Chondrocyte (in vitro differentiated cells): ENCODE measurements at regions not wholly inside any gene's neighbourhood (a gene's known extent, or its start where the extent isn't known, plus 50 kb on each side); places are given as distances from the start of the nearest gene placed in this dataset.

Experiments
- DNase-seq: peaks from one replicate; pipeline ENCODE4 v3.0.0; 2021; ENCODE audit warnings: mixed read lengths, low spot score
- H3K27ac Mint-ChIP-seq: one replicate; pipeline ENCODE4 v1.8.0; 2021; ENCODE audit warnings: mild to moderate bottlenecking, moderate library complexity, mixed read lengths; ENCODE audit not compliant: unreplicated experiment
- H3K27me3 Mint-ChIP-seq: 2 replicates; pipeline ENCODE4 v1.8.0; 2021; ENCODE audit warnings: low read depth, mixed read lengths
- H3K36me3 Mint-ChIP-seq: 2 replicates; pipeline ENCODE4 v1.8.0; 2021; ENCODE audit warnings: low read depth, mixed read lengths
- H3K4me1 Mint-ChIP-seq: 2 replicates; pipeline ENCODE4 v1.8.0; 2021; ENCODE audit warnings: low read depth, mild to moderate bottlenecking, mixed read lengths
- H3K4me3 Mint-ChIP-seq: one replicate; pipeline ENCODE4 v1.8.0; 2021; ENCODE audit warnings: mild to moderate bottlenecking, moderate library complexity, mixed read lengths; ENCODE audit not compliant: unreplicated experiment
- H3K9me3 Mint-ChIP-seq: 2 replicates; pipeline ENCODE4 v1.8.0; 2021; ENCODE audit warnings: low read depth, mixed read lengths
- TF ChIP-seq, protein P1 (sequence below): fragments of 200-600 bp; sonication (generic); IDR thresholded peaks from 2 replicates; pipeline ENCODE4 v1.5.0; 2021; ENCODE audit warnings: antibody characterized with exemption, mild to moderate bottlenecking, moderate library complexity

DNA sequence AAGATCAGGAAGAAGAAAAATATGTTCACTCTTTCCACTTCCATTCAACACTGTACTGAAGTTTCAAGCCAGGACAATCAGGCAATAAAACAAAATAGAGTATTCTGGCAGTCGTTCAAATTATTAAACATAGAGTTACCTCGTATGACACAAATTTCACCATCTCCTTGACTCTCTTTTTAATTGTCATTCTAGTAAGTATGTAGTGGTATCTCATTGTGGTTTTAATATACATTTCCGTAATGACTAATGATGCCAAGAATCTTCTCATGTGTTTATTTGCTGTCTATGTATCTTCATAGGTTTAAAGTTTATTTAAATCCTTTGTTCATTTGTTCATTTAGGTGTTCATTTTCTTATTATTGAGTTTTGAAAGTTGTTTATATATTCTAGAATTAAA, 352.2 kb downstream of the IDS start:
- TF ChIP-seq, protein P1, sequence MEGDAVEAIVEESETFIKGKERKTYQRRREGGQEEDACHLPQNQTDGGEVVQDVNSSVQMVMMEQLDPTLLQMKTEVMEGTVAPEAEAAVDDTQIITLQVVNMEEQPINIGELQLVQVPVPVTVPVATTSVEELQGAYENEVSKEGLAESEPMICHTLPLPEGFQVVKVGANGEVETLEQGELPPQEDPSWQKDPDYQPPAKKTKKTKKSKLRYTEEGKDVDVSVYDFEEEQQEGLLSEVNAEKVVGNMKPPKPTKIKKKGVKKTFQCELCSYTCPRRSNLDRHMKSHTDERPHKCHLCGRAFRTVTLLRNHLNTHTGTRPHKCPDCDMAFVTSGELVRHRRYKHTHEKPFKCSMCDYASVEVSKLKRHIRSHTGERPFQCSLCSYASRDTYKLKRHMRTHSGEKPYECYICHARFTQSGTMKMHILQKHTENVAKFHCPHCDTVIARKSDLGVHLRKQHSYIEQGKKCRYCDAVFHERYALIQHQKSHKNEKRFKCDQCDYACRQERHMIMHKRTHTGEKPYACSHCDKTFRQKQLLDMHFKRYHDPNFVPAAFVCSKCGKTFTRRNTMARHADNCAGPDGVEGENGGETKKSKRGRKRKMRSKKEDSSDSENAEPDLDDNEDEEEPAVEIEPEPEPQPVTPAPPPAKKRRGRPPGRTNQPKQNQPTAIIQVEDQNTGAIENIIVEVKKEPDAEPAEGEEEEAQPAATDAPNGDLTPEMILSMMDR: no peak

DNA sequence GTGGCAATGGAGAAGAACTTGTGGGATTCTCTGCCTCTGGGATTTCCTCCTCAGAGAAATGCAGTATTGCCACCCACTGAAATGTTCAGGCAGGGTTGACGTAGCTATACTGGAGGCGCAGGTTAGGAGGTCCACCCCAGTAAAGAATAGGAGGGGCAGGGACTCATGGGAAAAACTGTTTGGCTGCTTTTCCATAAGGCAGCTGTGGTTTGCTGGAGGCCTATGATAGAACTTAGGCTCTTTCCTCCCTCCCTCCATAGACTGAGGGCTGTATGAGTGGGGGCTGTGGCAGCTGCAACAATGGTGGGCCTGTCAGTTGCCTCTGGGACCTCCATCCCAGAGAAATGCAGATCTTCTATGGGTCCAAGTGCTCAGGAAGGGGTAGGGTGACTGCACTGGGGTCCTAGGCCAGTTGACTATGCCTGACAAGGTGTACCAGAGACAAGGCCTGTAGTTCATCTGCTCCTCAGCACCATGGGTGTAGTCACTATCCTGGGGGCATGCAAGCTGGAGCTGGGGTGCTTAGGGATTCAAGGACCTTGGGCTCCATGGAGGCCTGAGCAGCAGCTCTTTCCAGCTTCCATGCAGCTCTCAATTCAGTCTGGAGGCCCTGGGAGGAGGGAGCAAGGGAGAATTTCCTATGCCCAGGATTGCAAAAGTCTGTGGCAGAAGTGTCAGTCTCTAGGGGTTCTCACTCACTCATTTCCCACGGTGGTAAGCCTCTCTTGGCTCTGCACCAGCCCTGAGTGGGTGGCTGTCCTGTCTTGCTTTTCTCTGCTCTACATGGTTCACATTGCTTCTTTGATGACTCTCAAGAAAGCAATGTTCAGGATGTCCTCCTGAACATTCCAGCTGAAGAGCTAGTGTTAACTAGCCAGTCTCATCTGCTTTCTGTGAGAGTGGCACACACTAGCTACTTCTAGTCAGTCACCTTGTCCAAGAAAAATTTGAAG, 353.0 kb downstream of the IDS start:
- peak; percentile 65 for DNase-seq
- H3K27ac Mint-ChIP-seq: peak overlapping the region; percentile 89
- H3K4me1 Mint-ChIP-seq: peaks cover 35% of the 10 kb centered on the region
- H3K36me3 Mint-ChIP-seq: no peaks in the 10 kb centered on the region
- no peak overlapping the region for H3K4me3 Mint-ChIP-seq
- TF ChIP-seq, protein P1: no peak
- H3K27me3 Mint-ChIP-seq: no peaks in the 10 kb centered on the region
- peaks cover 26% of the 10 kb centered on the region for H3K9me3 Mint-ChIP-seq

More for the DNA sequence above, 352.2 kb downstream of the IDS start:
- Mint-ChIP-seq H3K36me3 (no peaks in the 10 kb centered on the region), H3K27ac (peak overlapping the region; percentile 89), H3K4me1 (peaks cover 36% of the 10 kb centered on the region), H3K4me3 (no peak overlapping the region), H3K27me3 (no peaks in the 10 kb centered on the region), H3K9me3 (peaks cover 21% of the 10 kb centered on the region)
- no peak for DNase-seq

DNA sequence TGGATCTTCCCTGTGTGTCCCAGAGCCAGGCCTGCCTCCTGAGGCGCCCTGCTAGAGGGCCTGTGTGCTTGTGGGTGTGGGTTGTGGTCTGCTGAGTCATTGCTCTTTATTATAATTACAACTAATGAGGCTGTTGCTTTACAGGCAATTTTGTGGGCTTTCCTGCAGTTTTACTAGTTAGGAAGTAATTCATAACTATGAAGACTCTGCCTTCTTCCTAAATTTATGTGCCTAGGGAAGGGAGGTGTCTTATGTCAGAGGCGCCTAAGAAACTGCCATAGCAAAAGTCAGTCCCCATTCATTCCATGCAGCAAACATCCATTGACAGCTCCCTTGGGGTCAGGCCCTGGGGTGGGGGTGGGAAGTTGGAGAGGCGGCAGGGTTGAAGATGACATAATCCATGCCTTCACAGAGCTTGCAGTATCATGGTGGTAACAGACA, 359.2 kb downstream of the IDS start:
- H3K4me1 Mint-ChIP-seq: peaks cover 12% of the 10 kb centered on the region
- H3K9me3 Mint-ChIP-seq: peaks cover 26% of the 10 kb centered on the region
- no peaks in the 10 kb centered on the region for H3K27me3 Mint-ChIP-seq
- TF ChIP-seq, protein P1: no peak
- H3K36me3 Mint-ChIP-seq: no peaks in the 10 kb centered on the region
- H3K4me3 Mint-ChIP-seq: no peak overlapping the region
- DNase-seq: no peak
- H3K27ac Mint-ChIP-seq: no peak overlapping the region

DNA sequence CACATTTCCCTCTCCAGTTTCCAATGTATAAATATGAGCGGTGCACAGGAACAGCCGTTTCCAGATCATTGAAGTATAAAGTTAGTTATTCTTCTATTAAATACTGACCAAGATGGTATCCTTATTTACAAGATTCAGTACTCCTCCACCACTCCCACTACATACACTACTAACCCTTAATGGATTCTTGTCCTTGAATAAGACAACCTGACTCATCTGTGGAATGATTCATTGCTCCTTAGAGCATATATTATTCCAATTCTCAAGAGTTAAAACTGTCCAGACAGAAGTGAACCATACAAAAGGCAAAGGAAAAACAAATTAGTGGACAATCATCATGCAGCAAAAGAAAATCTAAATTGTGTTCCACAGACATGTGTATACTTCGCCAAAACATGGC, 373.3 kb downstream of the IDS start:
- Mint-ChIP-seq H3K4me1 (peaks cover 20% of the 10 kb centered on the region), H3K4me3 (no peak overlapping the region), H3K36me3 (no peaks in the 10 kb centered on the region), H3K9me3 (peaks cover 41% of the 10 kb centered on the region), H3K27me3 (no peaks in the 10 kb centered on the region), H3K27ac (peak overlapping the region; percentile 52)
- DNase-seq: no peak
- TF ChIP-seq, protein P1: no peak

DNA sequence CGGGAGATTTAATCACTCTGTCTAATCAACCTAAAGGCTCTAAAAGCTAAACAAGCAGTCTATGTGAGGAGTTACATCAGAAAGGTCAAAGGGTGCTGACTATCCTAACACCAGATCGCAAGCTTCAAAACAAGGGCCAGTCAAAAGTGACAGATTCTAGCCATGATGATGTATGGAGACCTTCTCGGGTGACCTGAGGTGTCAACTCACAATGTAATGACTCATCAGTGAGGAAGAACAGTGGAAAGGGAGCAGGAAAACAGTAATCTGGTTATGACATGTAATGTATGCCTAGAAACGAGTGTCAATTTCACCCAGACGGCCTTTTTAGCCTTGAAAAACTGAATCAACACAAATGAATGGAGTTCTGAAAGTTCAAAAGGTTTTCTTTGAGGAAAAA, 375.3 kb downstream of the IDS start:
- H3K27me3 Mint-ChIP-seq: no peaks in the 10 kb centered on the region
- no peak for DNase-seq
- TF ChIP-seq, protein P1: no peak
- peaks cover 32% of the 10 kb centered on the region for H3K9me3 Mint-ChIP-seq
- no peak overlapping the region for H3K4me3 Mint-ChIP-seq
- H3K36me3 Mint-ChIP-seq: no peaks in the 10 kb centered on the region
- no peak overlapping the region for H3K27ac Mint-ChIP-seq
- peaks cover 20% of the 10 kb centered on the region for H3K4me1 Mint-ChIP-seq
